Stimulated activated CD4-positive, alpha-beta T cell treated with anti-CD3 and anti-CD28 coated beads, Interleukin-1b, Interleukin-23, amount 100 ng/mL, for 48 hours (primary cell): ENCODE measurements at regions not wholly inside any gene's neighbourhood (a gene's known extent, or its start where the extent isn't known, plus 50 kb on each side); places are given as distances from the start of the nearest gene placed in this dataset.

ENCODE experiments used
- DNase-seq: peaks from one replicate; pipeline ENCODE4 v3.0.0-alpha.2; 2020

DNA sequence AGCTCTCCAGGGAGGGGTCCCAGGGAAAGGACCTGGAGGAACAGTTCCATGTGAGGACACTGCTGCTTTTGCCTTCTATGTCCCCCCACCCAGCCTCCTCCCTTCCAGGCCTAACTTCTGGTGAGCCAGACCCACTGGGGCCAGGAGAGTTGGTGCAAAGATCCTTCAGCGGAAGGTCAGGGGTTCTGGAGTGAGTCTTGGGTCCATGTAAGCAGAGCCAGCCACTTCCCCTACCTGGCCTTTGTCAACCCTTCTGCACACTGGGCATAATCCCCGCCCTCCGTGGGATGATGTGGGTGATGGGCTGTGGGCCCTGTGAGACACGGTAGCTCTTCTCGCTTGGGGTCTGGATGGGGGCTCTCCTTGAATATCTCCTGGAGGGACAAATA, 76.9 kb downstream of the RHOB start:
- DNase-seq, result no peak

DNA sequence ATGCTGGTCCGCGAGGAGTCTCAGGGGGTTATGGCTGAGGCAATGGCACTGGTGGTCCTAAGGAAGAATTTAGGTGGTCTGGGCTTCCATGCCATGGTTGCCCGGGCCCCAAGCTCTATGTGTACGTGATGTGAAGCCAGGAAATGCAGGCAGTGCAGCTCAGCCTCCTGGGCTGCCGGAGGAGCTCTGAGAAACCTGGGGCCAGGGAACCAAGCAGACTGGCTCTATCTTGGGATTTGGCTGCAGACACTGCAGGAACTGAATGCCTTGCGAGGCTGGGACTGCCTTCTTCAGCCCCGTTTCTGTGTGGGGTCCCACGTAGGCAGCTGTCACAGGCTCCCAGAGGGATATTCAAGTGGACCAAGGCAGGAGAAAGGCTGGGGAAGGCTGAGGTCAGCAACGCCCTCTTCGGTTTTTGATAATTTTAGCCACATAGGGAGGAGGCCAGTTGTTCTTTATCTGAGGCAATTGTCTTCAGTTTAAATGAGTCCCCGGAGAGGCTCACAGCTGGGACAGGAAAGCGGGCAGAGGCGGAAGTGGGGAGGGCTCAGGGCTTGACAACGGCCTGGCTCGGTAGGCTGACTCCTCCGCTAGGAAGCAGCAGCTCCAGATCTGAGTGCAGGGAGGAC, 77.7 kb downstream of the RHOB start:
- DNase-seq, result no peak

DNA sequence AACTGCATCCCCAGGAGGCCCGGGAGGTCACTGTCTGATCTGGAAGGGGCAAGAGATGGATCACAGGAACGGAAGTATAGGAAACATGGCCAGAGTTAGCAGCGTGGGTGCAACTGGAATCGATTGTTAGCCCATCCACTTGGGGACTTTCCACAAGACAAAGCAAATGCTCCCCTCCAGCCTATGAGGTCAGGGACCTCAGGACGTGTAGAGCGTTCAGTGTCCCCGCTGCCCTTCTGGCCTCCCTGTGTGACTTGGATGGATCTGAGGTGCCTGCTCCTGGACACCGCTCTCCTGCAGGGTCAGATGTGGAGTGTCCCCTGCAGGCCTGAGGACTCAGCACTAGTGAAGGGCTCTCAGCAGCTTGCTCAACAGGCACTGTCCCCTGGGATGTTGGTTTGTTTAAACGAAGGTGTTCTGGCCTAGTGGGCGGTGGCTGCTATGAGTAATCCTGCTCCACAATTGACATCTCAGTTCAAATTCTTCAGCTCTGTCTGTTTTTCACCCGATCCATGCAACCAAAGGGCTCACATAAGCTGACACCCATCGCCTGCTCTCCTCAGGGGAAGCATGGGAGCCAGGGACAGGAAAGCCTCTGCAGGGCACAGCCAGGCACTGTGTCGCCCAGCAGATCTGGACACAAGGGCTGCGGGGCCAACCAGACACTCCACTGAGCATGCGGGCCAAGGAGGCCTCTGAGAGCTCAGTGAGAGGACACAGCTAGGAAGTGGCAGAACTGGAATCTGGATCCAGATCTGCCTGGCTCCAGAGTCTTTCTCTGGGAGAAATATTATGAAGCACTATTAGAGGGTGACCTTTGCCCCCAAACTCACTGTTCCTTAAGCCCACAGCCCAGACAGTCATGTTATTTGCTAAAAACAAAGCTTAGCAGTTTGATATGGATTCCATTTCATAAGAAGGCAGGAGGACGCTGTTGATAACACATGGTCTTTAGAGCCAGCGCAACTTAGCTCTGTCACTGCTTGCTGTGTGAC, 78.5 kb downstream of the RHOB start:
- no peak for DNase-seq

DNA sequence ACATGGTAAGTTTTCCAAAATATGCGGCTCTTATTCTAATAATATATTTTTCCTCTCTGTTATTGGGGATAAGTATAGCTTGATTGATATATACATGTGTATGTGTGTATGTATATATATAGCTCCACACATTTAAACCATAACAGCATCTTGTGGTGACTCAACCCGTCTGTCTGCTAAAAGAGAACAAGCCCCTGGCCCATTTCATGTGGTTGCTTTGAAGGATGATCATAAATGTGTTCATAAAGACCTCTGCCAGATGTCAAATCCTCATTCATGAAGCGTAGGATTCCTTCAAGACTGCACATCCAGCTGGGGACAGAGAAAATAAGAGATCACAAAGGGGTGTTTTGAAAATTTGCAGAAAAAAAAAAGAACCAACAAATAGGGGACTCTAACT, 79.3 kb downstream of the RHOB start:
- no peak for DNase-seq

DNA sequence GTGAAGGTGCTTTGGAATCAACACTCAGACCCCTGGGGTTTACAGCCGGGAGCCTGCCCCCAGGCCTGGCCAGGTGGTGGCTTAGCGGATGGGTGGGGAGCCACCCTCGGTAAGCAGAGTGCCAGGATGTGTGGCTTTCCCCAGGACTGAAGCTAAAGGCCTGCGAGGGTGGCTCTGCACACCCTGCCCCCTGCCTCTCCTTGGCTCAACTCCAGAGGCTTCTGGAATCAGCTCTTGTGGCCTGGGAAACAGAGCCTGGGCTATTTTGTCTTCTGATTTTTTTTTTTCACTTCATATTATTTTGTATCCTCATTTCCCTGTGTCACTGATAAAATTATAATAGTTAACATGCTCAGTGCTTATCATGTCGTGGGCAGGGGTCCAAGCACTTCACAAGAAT, 79.8 kb downstream of the RHOB start:
- no peak for DNase-seq

DNA sequence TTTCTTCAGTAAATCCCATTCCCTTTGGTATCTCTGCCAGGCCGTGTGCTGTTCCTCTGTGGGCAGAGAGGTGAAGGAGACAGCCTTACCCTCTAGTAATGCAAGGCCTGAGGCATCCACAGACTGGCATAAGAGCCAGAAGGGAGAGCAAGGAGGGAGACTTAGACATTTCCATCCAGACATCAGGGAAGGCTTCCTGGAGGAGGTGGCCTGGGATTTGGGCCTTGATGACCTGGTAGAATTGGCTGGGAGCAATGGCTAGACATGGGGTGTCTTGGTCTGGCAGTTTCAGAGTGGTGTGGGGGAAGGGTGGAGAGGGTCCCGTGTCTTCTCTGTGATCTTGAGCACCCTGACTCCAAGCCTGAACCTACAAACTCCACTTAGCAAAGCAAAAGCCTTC, 81.8 kb downstream of the RHOB start:
- no peak for DNase-seq

DNA sequence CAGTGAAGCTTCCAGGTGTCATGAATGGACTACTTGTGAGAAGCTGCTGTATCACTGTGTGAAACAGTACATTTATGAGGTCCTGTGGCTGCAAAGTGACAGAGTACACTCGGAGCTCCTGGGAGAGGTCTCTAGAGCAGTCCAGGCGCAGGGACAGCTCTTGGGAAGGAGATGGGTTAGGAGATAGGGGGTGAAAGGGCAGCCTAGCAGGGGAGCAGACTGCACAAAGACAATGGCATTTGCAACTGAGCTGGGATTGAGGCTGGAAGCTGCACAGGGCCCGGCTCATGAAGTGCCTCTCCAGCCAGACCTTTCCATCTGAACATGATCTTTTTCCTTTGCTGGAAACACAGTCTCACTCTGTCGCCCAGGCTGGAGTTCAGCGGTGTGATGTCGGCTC, 83.6 kb downstream of the RHOB start:
- DNase-seq, result no peak

DNA sequence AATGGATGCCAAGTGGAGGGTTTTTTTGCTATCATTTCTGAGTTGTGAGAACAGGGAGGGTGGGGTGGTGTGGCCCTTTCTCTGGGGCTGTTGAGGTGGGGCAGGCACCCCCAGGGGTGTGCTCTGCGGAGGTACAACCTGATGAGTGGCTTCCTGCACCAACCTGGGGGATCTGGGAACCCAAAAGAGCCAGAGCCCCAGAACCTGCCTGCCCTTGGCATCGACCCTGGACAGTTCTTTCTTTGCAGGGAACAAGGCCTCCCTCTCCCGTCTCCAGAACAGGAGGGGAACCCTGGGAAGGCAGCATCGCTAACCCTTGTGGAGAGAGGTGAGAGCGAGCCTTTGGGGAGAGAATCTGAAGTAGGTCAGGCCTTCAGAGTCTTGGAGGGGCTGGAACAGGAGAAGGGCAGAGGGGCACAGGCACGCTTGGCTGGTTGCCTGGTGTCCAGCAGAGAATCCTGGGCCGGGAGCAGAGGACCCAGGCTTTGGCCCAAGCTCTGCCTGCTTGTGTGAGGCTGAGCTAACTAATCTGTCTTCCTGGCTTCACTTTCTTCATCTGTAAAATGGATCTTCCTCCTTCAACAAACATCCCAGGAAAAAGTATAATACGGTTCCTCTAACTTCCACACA, 84.9 kb downstream of the RHOB start:
- no peak for DNase-seq

DNA sequence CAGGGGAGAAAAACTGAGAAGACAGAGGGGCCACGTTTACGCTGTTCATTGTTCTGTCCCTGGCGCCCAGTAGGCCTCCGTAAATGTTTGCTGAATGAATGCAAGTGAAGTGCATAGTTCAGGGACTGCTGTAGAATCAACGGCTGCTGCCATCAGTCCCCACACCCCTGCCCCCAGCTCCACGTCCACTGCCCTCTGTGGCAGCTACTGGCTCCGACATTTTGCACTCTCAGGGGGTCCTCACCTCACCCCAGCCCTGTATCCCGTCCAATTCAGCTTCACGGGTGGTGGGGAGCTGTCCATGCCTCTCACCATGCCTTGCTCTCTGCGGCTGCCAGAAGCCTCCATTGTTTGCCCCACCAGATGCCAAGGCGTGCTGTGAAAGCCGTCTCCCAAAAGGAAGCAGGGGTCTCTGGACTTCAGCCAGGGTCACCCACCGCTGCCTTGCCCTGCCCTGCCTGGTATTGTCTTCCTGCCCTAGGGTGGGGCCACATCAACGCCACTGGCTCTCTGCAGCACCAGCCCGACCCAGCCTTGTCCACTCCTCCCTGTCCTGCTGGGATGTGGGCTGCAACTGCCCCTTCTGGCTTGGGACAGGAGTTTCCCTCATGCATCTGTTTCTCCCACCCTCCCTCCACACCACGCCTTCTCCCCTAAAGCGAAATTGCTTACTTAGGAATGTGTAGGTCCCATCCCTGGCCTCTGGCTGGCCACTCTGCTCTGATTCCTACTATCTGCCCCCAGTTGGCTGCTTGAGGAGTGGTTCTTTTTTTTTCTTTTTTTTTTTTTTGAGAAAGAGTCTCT, 86.0 kb downstream of the RHOB start:
- DNase-seq, result no peak

DNA sequence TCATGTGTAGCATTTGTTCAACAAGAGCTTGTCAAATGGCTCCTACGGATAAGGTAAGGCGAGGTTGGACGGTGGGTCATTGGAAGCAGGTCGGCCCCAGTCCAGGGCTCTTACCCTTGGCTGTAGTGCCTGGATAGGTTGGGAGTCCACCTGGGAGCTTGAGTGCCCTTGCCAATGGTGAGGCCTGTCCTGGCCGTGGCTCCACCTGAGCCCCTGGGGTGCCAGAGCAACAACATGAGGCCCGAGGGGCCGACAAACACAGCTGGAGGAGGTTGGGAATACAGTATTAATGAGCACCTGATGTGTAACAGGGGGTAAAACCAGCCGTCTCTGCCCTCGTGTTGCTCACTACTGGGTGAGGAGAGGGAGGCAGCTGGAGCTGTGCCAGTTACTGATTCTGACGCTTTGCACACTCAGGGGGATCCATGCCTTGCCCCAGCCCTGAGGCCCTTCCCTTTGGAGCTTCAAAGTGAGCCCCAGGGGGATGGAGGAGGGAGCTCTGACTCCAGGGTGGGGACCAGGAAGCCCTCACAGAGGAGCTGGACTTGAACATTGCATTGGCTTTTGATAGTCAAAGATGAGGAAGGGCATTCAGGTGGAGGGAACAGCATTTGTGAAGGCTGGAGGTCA, 87.2 kb downstream of the RHOB start:
- DNase-seq, result no peak

DNA sequence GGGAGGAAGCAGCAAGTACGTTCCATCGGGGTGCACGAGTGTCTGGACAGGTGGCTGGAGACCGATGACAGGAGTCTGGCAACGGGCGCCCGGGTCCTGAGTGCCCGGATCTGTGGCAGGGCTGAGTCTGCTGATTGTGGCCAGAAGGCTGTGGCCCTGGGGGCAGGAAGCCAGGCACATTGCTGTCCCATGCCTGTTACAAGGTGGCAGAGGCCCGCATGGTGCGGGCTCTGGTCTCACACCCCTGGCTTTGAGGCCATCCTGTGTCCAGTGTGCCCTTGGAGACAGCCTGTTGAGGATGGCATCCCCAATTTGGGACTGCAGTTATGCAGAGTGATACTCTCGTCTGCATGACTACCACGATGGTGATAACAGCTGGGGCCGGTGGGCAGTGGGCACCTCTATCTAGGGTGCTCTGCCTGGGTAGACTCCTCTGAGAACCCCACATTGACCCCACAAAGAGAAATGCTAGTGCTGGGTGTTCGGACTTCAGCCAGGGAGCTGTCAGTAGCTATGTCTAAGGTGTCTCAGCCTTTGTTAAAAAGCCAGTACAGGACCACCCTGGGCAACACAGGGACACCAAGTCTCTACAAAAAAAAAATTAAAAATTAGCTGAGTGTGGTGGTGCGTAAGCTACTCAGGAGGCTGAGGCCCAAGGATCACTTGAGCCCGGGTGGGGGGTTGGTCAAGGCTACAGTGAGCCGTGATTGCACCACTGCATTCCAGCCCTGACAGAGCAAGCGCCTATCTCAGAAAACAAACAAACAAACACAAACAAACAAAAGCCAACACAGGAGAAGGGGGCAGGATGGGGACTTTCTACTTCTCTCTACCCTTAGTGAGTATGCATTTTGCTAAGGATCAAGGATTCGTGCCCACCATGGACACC, 88.3 kb downstream of the RHOB start:
- DNase-seq, result no peak

DNA sequence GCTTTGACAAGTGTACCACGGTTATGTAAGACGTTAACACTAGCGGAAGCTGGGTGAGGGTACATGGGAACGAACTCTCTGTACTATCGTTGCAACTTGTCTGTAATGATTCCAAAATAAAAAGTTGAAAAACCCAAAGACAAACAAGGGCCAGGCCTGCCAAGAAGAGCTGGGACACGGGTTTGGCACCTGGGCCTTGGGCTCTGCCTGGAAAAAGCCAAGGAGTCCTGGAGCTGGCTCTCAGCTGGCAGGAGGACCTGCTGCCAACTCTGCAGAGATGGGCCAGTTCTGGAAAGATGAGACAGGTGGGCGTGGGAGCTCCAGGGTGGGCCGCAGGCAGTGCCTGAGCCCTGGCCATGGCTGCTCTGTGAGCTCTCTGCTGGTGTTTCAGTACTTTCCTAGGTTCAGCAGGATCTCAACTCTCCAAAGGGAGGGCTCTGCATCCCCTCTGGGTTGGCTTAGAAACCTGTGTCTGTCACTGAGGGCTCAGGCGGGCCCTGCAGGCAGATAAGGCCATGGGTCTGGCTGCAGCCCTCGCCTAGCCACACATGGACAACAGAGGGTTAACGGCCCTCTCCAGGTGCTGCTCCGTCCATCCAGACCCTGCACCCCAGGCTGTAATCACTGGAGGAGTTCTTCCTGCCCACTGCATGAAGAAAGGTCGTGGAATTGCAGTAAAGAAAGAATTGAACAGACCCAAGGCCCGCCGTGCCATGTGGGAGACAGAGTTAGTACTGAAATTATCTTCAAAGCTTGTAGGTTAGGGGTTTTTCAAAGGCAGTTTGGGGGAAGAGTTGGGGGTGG, 89.9 kb downstream of the RHOB start:
- no peak for DNase-seq

DNA sequence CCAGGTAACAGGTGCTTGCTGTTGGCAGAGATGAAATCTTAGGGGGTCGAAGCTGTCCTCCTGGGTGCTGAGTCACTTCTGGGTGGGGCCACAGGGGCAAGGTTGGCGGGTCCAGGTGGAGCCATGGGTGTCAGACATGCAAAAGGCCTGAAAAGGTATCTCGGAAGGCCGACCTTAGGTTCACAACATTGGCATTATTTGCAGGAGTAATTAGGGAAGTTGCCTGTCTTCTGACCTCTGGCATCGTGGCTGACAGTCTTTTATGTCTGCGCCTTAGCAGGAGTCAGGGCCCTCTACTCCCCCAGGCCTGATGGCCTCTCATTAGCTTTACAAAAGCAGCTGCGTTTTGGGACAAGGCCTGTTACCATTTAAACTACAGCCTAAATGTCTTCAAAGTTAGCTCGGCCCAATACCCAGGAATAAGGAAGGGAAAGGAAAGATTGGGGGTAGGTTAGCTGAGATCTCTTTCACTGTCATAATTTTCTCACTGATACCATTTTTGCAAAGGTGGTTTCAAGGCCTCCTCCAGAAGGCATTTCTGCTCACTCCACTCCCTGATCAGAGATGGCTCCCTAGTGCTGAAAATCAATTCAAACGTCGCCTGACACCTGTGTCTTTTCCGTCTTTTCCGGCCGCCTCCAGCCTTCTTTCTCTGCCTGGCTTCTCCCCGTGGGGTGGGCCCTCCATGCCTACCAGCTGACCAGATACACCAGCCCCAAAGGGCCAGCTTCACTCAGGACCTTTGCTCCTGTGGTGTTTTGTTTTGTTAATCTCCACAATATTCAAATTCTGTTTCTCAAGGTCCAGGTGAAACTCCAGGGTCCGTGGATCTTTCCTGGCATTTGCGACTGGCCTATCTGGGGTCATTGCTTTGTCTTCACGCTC, 90.8 kb downstream of the RHOB start:
- no peak for DNase-seq

DNA sequence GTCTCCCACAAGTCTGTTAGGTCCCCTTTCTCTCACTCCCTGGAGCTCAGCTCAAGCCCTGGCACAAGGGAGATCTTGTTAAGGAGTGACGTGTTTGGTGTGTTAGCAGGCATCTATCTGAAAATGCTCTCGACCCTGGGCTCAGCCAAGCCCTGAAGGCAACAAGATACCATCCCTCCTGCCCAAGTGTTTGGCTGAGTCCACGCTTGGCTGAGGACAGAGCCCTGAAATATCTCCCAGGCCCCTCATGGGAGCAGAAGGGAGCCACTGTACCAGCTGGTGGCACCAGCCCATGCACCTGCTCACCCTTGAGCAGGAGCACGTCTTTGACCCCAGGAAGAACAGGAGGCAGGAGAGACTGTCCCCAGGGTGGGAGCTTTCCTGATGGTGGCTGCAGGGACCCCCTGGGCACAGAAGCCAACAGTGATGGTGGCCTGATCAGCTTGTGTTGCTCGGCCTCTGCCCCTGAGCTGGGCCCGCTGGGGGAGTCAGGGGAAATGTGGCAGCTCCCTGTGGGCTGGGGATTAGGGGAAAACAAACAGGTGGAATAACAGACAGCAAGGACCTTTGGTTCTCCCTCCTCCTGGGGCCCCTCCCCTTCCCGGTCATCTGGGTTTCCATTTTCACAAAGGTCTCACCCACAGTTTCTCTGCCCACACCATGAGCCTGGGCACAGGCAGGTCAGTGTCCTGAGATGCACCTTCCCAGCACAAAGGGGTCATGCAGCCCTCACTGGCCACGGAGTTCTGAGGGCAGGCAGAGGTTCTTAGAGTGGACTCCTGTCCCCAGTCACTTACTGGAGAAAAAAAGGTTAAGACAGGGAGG, 91.6 kb downstream of the RHOB start:
- DNase-seq, result no peak

DNA sequence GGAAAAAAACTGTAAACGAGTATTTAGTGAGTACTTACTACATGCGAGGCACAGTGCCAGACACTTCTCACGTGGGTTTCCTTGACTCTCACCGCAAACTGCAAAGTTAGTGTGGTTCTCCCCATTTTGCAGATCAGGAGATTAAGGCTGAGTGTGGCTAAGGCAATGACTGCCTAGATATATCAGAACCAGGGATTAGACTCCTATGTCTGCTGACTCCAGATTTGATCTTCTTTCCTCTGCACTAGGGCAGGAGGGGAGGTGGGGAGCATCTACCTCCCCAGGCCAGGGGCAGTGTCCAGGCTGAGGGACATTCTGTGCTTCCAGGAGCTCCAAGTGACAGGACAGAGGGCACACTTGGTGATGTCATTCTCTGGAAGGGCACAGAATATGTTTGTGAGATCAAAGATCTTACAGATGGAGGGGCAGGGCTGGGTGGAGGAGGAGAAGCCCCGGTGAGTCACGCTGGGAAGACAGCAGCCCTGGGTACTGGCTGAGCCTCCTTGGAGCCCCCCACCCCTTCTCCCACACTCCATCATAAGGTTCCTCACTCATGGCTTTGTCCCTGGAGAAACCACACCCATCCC, 92.4 kb downstream of the RHOB start:
- DNase-seq, result no peak

DNA sequence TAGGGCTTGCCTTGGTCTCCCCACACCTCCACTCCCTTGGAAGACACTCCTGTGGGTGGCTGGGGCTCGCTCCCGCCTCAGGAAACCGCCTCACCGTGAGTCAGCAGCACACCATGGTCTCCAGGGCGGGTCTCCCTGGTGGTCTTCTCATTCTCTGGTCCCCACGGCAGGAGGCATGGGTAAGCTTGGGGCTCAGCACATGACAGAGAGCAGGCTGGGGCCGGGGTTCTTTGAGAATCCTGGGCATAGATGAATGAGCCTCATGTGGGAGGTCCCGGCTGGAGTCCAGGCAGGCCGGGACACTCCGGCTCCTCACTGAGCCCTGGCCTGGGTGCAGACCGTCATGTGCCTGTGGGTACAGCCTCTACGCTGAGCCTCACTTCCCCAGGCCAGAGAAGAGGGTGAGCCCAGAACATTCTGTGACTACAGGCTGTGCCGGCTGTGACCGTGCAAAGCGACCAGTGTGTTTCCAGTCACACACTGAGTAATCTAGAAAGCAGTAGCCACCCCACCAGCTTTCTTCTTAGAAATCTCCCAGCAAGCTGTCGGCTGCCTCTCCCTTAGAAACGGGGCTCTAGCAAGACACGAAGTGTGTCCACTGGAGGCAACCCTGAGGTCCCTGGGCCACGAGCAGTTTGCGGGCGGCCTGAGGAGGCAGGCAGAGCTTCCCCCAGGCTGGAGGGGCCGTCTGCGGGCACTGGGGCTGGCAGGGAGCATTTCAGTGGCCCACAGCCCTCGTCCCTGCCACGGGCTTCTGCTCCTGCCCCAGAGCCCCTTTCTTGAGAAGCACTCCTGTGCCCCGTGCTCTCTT, 93.1 kb downstream of the RHOB start:
- DNase-seq, result no peak

DNA sequence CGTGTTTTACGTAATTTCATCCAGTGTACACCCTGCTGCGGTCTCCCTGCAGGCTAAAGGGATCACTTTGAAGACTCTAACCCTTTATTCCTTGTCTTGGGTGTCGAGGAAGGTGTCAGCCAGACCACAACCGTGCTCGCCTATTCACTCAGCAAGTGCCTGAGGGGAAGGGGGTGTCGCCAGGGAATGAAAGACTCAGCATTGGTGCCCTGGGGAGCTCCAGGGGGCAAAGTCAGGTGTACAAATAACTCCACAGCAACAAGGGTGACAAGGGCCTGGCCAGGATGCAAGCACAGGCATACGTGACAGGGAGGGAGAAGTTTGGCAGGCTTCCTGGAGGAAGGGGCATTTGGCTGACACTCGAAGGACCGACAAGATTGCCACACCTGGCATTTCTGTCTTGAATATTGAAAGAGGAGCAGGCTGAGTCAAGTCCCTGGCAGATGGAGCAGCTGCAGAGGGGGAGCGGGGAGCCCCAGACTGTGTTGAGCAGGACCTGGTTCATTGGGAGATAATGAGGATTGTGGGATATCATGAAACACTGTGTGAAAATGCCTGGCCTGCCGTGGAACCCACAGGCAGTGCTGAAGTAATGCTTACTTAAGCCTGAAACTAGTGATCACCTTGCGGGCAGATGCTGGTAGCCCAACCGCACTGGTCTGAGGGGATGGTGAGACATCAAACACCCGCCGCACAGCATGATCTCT, 93.9 kb downstream of the RHOB start:
- DNase-seq, result no peak
